Activated T-cell treated with anti-CD3 and anti-CD28 coated beads, Interleukin-2, amount 50 U/mL, for 72 hours (primary cell): ENCODE measurements at regions not wholly inside any gene's neighbourhood (a gene's known extent, or its start where the extent isn't known, plus 50 kb on each side); places are given as distances from the start of the nearest gene placed in this dataset.
"Not testable (repeated sequence)": the region's sequence is repeated elsewhere in the genome, so short reads cannot be mapped to it uniquely, and the experiment has no call there.

Experiments
- ATAC-seq, 2 donors: fragments of 150-1000 bp; cut with Tn5 transposase; replicated peaks in 1 of 2; 2 replicates each; pipeline ENCODE4 v1.10.0; 2021; ENCODE audit warnings: moderate library complexity in 2 of 2, mild to moderate bottlenecking in 1 of 2
- DNase-seq, 2 donors: peaks; one replicate each; pipeline ENCODE4 v3.0.0; 2021 to 2022; ENCODE audit warnings: mixed read lengths in 1 of 2
- H3K27ac Mint-ChIP-seq: one replicate; pipeline ENCODE4 v1.8.0; 2022; ENCODE audit warnings: mild to moderate bottlenecking, moderate library complexity, mixed read lengths
- H3K27me3 Mint-ChIP-seq: one replicate; pipeline ENCODE4 v1.8.0; 2022; ENCODE audit warnings: low read depth, mixed read lengths
- H3K36me3 Mint-ChIP-seq, 2 donors: one replicate each; pipeline ENCODE4 v1.8.0; 2022; ENCODE audit warnings: mixed read lengths in 2 of 2, mild to moderate bottlenecking in 1 of 2; ENCODE audit not compliant: insufficient read depth in 2 of 2
- H3K4me1 Mint-ChIP-seq: one replicate; pipeline ENCODE4 v1.8.0; 2022; ENCODE audit warnings: low read depth, mixed read lengths
- H3K4me3 Mint-ChIP-seq, 2 donors: one replicate each; pipeline ENCODE4 v1.8.0; 2022; ENCODE audit warnings: mild to moderate bottlenecking in 2 of 2, mixed read lengths in 2 of 2, moderate library complexity in 2 of 2
- H3K9me3 Mint-ChIP-seq, 2 donors: one replicate each; pipeline ENCODE4 v1.8.0; 2022; ENCODE audit warnings: mixed read lengths in 2 of 2

- H3K36me3 Mint-ChIP-seq, result no peaks in the 10 kb centered on the region
- no peaks in the 10 kb centered on the region for H3K27me3 Mint-ChIP-seq
- ATAC-seq (no peak), DNase-seq (no peak)
- H3K9me3 Mint-ChIP-seq, result peaks cover 0 to 4% of the 10 kb centered on the region in 2 donors
- H3K27ac Mint-ChIP-seq, result no peak overlapping the region
- H3K4me1 Mint-ChIP-seq, result no peaks in the 10 kb centered on the region
- no peak overlapping the region for H3K4me3 Mint-ChIP-seq
Measured at GRCh38 chr4:156517546-156517945, 454.1 kb downstream of the PDGFC start.

GRCh38 chr4:156516698-156517097 is 454.9 kb downstream of the PDGFC start:
- ATAC-seq, result no peak
- H3K27me3 Mint-ChIP-seq, result no peaks in the 10 kb centered on the region
- no peaks in the 10 kb centered on the region for H3K4me1 Mint-ChIP-seq
- H3K27ac Mint-ChIP-seq, result no peak overlapping the region
- no peak overlapping the region for H3K4me3 Mint-ChIP-seq
- H3K9me3 Mint-ChIP-seq, result peaks cover 0 to 4% of the 10 kb centered on the region in 2 donors
- DNase-seq, result no peak
- no peaks in the 10 kb centered on the region for H3K36me3 Mint-ChIP-seq

GRCh38 chr4:156515295-156515694 is 456.3 kb downstream of the PDGFC start:
- ATAC-seq (no peak), DNase-seq (no peak)
- H3K27ac Mint-ChIP-seq, result no peak overlapping the region
- H3K4me3 Mint-ChIP-seq, result no peak overlapping the region
- H3K4me1 Mint-ChIP-seq, result no peaks in the 10 kb centered on the region
- peaks cover 0 to 9% of the 10 kb centered on the region in 2 donors for H3K9me3 Mint-ChIP-seq
- H3K27me3 Mint-ChIP-seq, result no peaks in the 10 kb centered on the region
- H3K36me3 Mint-ChIP-seq, result no peaks in the 10 kb centered on the region

GRCh38 chr4:156512622-156513021 is 459.0 kb downstream of the PDGFC start:
- Mint-ChIP-seq H3K36me3 (no peaks in the 10 kb centered on the region), H3K4me1 (no peaks in the 10 kb centered on the region), H3K9me3 (peaks cover 8 to 10% of the 10 kb centered on the region in 2 donors), H3K27me3 (no peaks in the 10 kb centered on the region), H3K4me3 (no peak overlapping the region), H3K27ac (no peak overlapping the region)
- DNase-seq (no peak), ATAC-seq (no peak)

GRCh38 chr4:156509921-156510320 is 461.7 kb downstream of the PDGFC start:
- H3K36me3 Mint-ChIP-seq, H3K4me1 Mint-ChIP-seq, H3K27me3 Mint-ChIP-seq, H3K27ac Mint-ChIP-seq, H3K4me3 Mint-ChIP-seq, ATAC-seq, DNase-seq: not testable (repeated sequence)
- peaks cover 12 to 16% of the 10 kb centered on the region in 2 donors for H3K9me3 Mint-ChIP-seq

GRCh38 chr4:156505341-156505955 is 466.2 kb downstream of the PDGFC start:
- no peaks in the 10 kb centered on the region for H3K36me3 Mint-ChIP-seq
- no peaks in the 10 kb centered on the region for H3K27me3 Mint-ChIP-seq
- no peaks in the 10 kb centered on the region for H3K4me1 Mint-ChIP-seq
- DNase-seq, result no peak
- H3K27ac Mint-ChIP-seq, result no peak overlapping the region
- H3K9me3 Mint-ChIP-seq, result peaks cover 12 to 16% of the 10 kb centered on the region in 2 donors
- H3K4me3 Mint-ChIP-seq, result no peak overlapping the region
- no peak for ATAC-seq

GRCh38 chr4:156503119-156503518 is 468.5 kb downstream of the PDGFC start:
- Mint-ChIP-seq H3K4me3 (no peak overlapping the region), H3K27ac (no peak overlapping the region), H3K36me3 (no peaks in the 10 kb centered on the region), H3K9me3 (peaks cover 9 to 12% of the 10 kb centered on the region in 2 donors), H3K27me3 (no peaks in the 10 kb centered on the region), H3K4me1 (no peaks in the 10 kb centered on the region)
- ATAC-seq (no peak), DNase-seq (no peak)

- ATAC-seq, result no peak
- no peaks in the 10 kb centered on the region for H3K36me3 Mint-ChIP-seq
- H3K4me1 Mint-ChIP-seq, result no peaks in the 10 kb centered on the region
- H3K27ac Mint-ChIP-seq, result no peak overlapping the region
- no peak overlapping the region for H3K4me3 Mint-ChIP-seq
- H3K27me3 Mint-ChIP-seq, result no peaks in the 10 kb centered on the region
- no peak for DNase-seq
- H3K9me3 Mint-ChIP-seq, result peaks cover 4 to 9% of the 10 kb centered on the region in 2 donors
Measured at GRCh38 chr4:156501962-156502361, 469.6 kb downstream of the PDGFC start.

- Mint-ChIP-seq H3K27ac (no peak overlapping the region), H3K9me3 (peaks cover 0 to 7% of the 10 kb centered on the region in 2 donors), H3K4me3 (no peak overlapping the region), H3K36me3 (no peaks in the 10 kb centered on the region), H3K27me3 (no peaks in the 10 kb centered on the region), H3K4me1 (no peaks in the 10 kb centered on the region)
- ATAC-seq, result no peak
- DNase-seq, result no peak
Measured at GRCh38 chr4:156499684-156500083, 471.9 kb downstream of the PDGFC start.

GRCh38 chr4:156497486-156497885 is 474.1 kb downstream of the PDGFC start:
- no peak for DNase-seq
- Mint-ChIP-seq H3K4me1 (no peaks in the 10 kb centered on the region), H3K4me3 (no peak overlapping the region), H3K27ac (no peak overlapping the region), H3K36me3 (no peaks in the 10 kb centered on the region), H3K27me3 (no peaks in the 10 kb centered on the region), H3K9me3 (peaks cover 0 to 2% of the 10 kb centered on the region in 2 donors)
- no peak for ATAC-seq

GRCh38 chr4:156496797-156497196 is 474.8 kb downstream of the PDGFC start:
- DNase-seq (no peak), ATAC-seq (no peak)
- Mint-ChIP-seq H3K27me3 (no peaks in the 10 kb centered on the region), H3K27ac (no peak overlapping the region), H3K4me3 (no peak overlapping the region), H3K36me3 (no peaks in the 10 kb centered on the region), H3K4me1 (no peaks in the 10 kb centered on the region), H3K9me3 (peaks cover 0 to 2% of the 10 kb centered on the region in 2 donors)

- no peak overlapping the region for H3K4me3 Mint-ChIP-seq
- ATAC-seq (no peak), DNase-seq (no peak)
- H3K36me3 Mint-ChIP-seq, result no peaks in the 10 kb centered on the region
- no peaks in the 10 kb centered on the region for H3K27me3 Mint-ChIP-seq
- peaks cover 0 to 4% of the 10 kb centered on the region in 2 donors for H3K9me3 Mint-ChIP-seq
- no peak overlapping the region for H3K27ac Mint-ChIP-seq
- no peaks in the 10 kb centered on the region for H3K4me1 Mint-ChIP-seq
Measured at GRCh38 chr4:156495836-156496235, 475.8 kb downstream of the PDGFC start.

- Mint-ChIP-seq H3K4me3 (no peak overlapping the region), H3K27me3 (no peaks in the 10 kb centered on the region), H3K36me3 (no peaks in the 10 kb centered on the region), H3K4me1 (no peaks in the 10 kb centered on the region), H3K9me3 (peaks cover 2 to 3% of the 10 kb centered on the region in 2 donors), H3K27ac (no peak overlapping the region)
- DNase-seq, result no peak
- ATAC-seq, result no peak
Measured at GRCh38 chr4:156495091-156495490, 476.5 kb downstream of the PDGFC start.

GRCh38 chr4:156493858-156494257 is 477.7 kb downstream of the PDGFC start:
- no peaks in the 10 kb centered on the region for H3K4me1 Mint-ChIP-seq
- DNase-seq, result no peak
- no peak overlapping the region for H3K4me3 Mint-ChIP-seq
- H3K27me3 Mint-ChIP-seq, result no peaks in the 10 kb centered on the region
- no peak for ATAC-seq
- no peak overlapping the region for H3K27ac Mint-ChIP-seq
- peaks cover 2 to 4% of the 10 kb centered on the region in 2 donors for H3K9me3 Mint-ChIP-seq
- H3K36me3 Mint-ChIP-seq, result no peaks in the 10 kb centered on the region
